ENCODE measurements at regions not wholly inside any gene's neighbourhood (a gene's known extent, or its start where the extent isn't known, plus 50 kb on each side); places are given as distances from the start of the nearest gene placed in this dataset.

- no peak for FAIRE-seq
- DNase-seq (ENCODE audit: extremely low spot score, insufficient read length, low read depth): no peak
These were observed 53.2 kb upstream of the RAB3GAP2 start for GRCh38 chr1:220325306-220325995.

GRCh38 chr1:220323717-220324116, 51.5 kb upstream of the RAB3GAP2 start:
- FAIRE-seq (no peak), DNase-seq (ENCODE audit: extremely low spot score, insufficient read length, low read depth) (no peak)

- no peak for DNase-seq (ENCODE audit: extremely low spot score, insufficient read length, low read depth)
- no peak for FAIRE-seq
These were observed 50.3 kb upstream of the RAB3GAP2 start for GRCh38 chr1:220322570-220322969.
